GM18505 (cell line): ENCODE measurements at regions not wholly inside any gene's neighbourhood (a gene's known extent, or its start where the extent isn't known, plus 50 kb on each side); places are given as distances from the start of the nearest gene placed in this dataset.

ENCODE experiments used
- ATAC-seq: cut with Tn5 transposase; IDR thresholded peaks from one replicate; pipeline ENCODE4 v1.9.1; 2021; ENCODE audit not compliant: unreplicated experiment
- POLR2A ChIP-seq: IDR thresholded peaks from 4 replicates; pipeline ENCODE4 v1.6.1; 2011; ENCODE audit warnings: borderline replicate concordance; ENCODE audit not compliant: insufficient read depth, insufficient read length; ENCODE audit errors: extremely low read depth

GRCh38 chr4:155505321-155505720 lies 128.6 kb upstream of the MAP9 start:
- no peak for TF ChIP-seq POLR2A
- no peak for ATAC-seq

- no peak for ATAC-seq
- TF ChIP-seq POLR2A, result no peak
Observed at GRCh38 chr4:155497306-155497705, 120.5 kb upstream of the MAP9 start.

GRCh38 chr4:155496294-155496626 lies 119.5 kb upstream of the MAP9 start:
- no peak for ATAC-seq
- TF ChIP-seq POLR2A, result no peak

GRCh38 chr4:155495572-155496293 lies 119.0 kb upstream of the MAP9 start:
- no peak for TF ChIP-seq POLR2A

GRCh38 chr4:155494037-155494718 lies 117.4 kb upstream of the MAP9 start:
- ATAC-seq, result no peak
- TF ChIP-seq POLR2A, result no peak

More at GRCh38 chr4:155495572-155496293, 119.0 kb upstream of the MAP9 start:
- no peak for ATAC-seq

GRCh38 chr4:155491336-155492120 lies 114.8 kb upstream of the MAP9 start:
- ATAC-seq, result peak; percentile 99
- TF ChIP-seq POLR2A, result no peak

- no peak for ATAC-seq
- no peak for TF ChIP-seq POLR2A
Observed at GRCh38 chr4:155489271-155489670, 112.5 kb upstream of the MAP9 start.

- no peak for ATAC-seq
- no peak for TF ChIP-seq POLR2A
Observed at GRCh38 chr4:155488691-155489090, 111.9 kb upstream of the MAP9 start.

- TF ChIP-seq POLR2A, result no peak
- ATAC-seq, result no peak
Observed at GRCh38 chr4:155487210-155487609, 110.4 kb upstream of the MAP9 start.

- ATAC-seq, result no peak
- TF ChIP-seq POLR2A, result no peak
Observed at GRCh38 chr4:155481150-155481549, 104.4 kb upstream of the MAP9 start.

GRCh38 chr4:155479835-155480234 lies 103.1 kb upstream of the MAP9 start:
- TF ChIP-seq POLR2A, result no peak
- no peak for ATAC-seq

- ATAC-seq, result no peak
- TF ChIP-seq POLR2A, result no peak
Observed at GRCh38 chr4:155478336-155478835, 101.6 kb upstream of the MAP9 start.

GRCh38 chr4:155474758-155475157 lies 98.0 kb upstream of the MAP9 start:
- no peak for ATAC-seq
- TF ChIP-seq POLR2A, result no peak
